DMS53 treated with DMSO at 0.1 percent for 48 hours (cell line): ENCODE measurements at regions not wholly inside any gene's neighbourhood (a gene's known extent, or its start where the extent isn't known, plus 50 kb on each side); places are given as distances from the start of the nearest gene placed in this dataset.
"Not testable (repeated sequence)": the region's sequence is repeated elsewhere in the genome, so short reads cannot be mapped to it uniquely, and the experiment has no call there.

Experiments
- DNase-seq: peaks from one replicate; lab custom pipeline; 2025; ENCODE audit not compliant: unreplicated experiment; lab: John Stamatoyannopoulos, UW

DNA sequence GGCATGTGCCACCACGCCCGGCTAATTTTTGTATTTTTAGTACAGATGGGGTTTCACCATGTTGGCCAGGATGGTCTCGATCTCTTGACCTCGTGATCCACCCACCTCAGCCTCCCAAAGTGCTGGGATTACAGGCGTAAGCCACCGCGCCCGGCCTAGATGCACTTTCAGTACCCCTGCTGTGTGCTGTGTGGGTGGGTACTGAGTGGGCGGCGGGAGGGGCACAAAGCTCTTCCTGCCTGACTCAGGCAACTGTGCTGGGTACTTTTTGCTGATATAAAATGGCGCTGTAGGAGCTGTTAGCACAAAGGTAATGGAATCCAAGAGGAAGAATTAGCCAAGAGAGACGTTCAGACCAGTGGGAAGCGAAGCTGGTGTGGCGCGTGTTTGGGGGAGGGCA, 79.6 kb upstream of the HES1 start:
- DNase-seq: not testable (repeated sequence)

DNA sequence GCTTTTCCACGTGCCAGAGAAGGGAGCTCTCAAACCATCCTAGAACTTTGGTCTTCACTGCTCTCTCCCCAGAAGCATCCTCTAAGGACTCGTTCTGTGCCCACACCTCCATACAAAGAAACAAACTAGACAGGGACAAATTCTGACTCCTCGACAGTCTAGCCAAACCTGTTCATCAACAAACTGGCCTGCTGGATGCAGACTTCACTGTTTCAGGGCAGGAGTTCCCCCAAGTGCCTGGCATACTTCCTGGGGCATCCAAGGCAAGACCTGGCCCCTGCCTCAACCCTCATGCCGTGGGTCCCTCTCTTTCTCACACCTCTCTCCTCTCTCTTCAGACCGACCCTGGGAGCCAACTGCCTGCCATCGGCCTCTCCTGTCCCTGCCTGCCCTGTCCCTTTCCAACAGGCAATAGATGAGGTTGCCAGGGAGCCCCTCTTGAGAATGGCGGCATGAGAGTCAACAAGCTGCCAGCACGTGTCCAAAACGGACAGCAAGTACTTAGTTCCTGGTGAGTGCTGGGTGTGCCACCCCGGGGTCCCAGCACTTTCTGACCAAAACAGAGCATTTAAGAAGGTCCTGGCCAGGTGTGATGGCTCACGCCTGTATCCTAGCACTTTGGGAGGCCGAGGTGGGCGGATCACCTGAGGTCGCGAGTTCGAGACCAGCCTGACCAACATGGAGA, 79.1 kb upstream of the HES1 start:
- DNase-seq: peak; percentile 7

DNA sequence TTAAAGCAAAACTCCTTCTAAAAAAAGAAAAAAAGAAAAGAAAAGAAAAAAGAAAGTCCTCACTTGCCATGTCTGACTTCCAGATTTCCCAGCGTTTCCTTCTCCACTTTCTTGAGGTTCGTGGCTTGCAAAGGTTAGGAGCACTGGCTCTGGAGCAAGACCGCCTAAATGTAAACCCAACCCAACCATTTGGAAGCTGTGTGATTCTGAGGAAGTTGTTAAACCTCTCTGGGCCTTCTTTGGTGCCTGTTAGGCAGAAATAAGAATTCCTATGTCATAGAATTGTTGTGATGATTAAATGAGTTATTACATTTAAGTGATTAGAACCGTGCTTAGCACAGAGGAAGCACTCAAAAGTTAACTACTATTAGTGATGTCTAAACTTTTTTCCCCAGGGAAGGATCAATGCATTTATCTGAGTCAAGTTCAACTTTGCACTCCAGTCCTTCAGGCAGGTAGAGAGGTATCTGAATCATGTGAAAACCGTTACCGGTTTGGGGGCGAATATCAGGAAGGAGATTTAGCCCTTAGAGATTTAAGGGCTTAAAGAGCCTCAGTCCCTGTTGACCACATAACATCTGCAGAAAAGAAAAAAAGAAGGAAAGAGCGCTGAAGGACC, 78.3 kb upstream of the HES1 start:
- DNase-seq: no peak

DNA sequence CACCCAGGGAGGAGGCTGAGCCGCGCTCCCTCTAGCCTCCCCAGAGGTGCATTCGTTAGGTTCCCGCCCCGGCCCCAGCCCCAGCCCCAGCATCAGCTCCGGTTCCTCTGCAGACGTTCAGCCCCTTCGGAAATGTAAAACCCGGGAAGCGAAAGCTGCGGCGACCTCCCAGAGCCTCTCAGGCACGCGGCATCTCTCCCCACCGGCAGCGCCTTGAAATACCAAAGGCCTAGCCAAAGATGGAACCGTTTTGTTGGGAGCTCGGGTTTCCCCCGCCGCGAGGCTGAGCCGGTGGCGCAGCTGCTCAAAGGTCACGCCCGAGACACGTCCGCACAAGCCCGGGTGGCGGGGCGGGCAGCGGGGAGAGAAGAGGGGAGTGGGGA, 77.8 kb upstream of the HES1 start:
- DNase-seq: peak; percentile 10

DNA sequence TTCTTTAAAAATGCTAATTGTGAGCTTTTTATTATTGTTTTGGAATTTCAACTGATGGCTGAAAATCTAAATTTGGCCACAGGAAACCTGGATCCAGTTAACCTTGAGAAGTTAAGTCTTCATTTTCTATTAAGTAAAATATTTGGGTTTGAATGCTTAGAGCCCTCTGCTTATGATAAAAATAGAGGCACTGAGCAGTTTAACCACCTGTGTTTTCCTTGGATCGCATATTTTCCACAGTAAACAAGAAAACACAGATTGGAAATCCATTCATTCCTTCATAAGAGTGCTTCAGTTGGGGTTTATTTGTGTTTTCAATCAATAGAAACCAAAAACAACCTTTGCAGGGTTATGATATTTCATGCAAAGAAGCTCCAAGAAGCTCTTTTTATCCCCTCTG, 77.2 kb upstream of the HES1 start:
- no peak for DNase-seq

DNA sequence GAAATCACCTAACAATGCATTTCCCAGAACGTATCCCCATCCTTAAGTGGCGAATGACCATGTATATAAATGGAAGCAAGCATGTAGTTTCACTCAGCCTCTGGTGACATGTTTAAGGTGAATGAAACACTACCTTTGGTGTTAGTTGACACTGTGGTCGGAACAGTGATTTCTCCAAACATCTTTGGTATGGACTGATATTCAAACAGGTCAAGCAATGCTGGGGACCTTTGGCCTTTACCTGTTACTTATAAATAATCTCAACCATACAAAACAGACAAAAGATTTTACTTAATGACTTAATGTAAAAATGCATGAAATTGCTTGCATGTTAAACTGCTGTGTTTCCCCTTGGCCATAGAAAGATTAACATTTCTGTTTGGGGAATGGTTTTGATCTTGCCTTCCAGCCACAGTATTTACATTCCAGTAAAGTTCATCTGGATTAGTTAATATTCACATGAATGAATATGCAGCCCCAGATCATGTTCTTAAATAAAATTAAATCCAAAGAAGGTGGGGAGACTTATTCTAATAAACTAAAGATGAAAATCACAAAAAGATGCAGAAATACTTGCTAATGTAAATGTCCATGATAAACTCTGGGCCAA, 74.4 kb upstream of the HES1 start:
- DNase-seq: no peak

DNA sequence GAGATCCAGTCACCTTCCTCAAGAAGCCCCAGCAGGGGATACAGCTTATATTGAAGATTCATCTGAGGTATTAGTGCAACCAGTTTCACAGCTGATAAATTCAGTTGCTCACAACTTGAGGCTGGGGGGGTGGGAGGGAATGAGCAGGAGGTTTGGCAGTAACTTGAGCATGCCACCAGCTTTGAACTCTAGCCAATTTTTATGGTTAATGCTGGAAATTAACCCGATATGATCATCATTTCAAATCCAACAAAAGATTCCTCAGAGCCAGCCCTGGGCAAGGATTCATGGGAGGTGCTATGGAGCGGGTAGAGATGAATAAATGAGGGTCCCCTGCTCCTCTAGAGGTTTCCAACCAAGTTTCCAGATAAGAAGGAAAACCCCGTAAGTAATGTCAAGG, 73.1 kb upstream of the HES1 start:
- DNase-seq: no peak

DNA sequence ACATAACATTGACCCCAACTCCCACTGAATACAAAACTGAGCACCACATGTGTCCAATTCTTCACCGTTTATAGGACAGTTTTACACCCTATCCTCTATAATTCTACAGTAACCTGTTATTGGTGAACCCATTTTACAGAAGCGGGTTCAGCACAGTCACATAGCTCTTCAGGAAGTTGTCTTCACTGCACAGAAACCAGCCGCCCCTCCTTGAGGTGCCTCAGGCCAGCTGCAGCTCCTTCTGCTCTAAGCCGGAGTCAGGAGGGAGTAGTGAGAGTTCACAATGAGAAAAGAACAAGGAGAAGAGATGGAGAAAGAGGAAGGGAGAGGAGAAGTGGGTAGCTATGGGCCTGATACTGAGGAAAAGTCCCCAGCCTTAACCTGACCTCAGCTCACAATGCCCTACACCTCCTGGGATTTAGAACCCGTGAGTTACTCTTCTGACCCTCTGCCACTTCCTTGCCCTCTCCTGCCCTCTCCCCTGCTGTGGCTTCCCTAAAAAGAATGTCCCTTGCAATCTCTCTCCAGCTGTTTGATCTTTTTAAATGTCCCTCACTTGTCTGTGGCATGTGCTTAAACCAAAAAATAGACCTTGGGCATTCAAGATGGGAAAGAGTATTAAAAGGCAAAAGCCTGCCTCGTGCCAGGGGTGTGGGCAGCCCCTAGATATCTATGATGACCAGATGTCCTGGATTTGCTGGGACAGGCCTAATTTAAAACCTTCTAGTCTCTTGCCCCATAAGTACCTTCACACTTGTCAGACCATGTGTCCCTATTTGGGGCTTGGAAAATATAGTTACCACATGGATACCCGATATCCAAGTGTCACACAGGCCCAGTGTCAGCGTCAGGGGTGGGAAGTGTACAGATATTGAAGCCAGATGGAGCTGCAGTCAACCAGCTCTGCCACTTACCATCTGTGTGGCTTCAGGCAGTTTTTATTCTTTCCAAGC, 71.3 kb upstream of the HES1 start:
- DNase-seq: no peak

DNA sequence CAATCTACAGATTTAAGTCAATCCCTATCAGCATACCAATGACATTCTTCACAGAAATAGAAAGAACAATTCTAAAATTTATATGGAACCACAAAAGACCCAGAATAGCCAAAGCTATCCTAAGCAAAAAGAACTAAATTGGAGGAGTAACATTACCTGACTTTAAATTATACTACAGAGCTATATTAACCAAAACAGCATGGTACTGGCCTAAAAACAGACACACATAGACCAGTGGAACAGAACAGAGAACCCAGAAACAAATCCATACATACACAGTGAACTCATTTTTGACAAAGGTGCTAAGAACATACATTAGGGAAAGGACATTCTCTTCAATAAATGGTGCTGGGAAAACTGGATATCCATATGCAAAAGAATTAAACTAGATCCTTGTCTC, 68.6 kb upstream of the HES1 start:
- DNase-seq: not testable (repeated sequence)

DNA sequence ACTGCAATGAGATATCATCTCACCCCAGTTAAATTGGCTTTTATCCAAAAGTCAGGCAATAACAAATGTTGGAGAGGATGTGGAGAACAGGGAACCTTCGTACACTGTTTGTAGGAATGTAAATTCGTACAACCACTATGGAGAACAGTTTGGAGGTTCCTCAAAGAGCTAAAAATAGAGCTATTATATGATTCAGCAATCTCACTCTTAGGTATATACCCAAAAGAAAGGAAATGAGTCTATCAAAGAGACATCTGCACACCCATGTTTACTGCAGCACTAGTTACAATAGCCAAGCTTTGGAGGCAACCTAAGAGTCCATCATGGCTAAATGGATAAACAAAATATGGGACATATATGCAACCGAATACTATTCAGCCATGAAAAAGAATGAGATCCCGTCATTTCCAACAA, 68.0 kb upstream of the HES1 start:
- DNase-seq: no peak

DNA sequence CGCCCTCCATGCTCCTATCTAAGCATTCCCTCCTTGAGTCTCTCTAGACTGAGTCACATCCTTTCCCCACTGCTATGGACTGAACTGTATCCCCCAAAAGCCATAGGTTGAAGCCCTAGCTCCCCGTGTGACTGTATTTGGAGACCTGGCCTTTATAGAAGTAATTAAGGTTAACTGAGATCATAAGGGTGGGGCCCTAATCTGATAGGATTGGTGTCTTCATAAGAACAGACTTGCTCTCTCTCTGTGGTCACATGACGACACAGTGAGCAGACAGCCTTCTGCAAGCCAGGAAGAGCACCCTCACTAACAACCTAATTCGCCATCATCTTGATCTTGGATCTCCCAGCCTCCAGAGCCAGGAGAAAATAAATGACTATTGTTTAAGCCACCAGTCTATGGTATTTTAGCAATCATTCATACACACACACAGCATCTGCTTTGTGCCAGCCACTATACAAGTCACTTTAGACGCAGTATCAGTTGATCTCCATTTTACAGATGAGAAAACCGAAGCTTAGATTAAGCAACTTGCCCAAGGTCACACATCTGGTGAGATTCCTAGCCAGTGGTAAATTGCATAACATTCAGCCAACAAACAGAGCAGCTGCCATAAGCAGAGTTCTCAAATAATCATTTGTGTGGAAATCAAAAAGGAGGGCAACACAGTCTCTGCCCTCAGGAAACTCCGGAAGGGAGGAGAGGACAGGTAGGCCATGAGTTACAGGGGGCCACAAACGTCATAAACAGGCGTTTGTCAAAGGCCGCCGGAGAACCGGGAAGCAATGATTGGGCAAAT, 66.3 kb upstream of the HES1 start:
- DNase-seq: no peak

DNA sequence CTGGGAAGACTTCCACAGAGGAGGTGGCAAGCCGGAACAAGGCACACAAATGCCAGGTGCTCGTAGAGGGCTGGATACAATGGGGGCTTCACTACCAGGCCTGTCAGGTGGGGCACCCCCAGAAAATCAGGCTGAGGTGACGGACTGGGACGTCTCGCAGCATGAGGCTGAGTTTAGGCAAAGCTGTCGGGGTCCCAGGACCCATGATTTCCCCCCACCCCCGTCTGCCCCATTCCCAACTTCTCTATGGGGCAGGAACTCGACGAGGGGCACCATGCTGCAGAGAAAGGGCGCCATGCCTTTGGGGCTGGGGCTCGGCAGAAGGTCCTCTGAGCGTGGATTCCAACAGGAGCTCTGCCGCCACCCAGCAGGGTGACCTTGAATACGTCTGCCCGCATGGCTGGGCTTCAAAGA, 65.7 kb upstream of the HES1 start:
- no peak for DNase-seq

DNA sequence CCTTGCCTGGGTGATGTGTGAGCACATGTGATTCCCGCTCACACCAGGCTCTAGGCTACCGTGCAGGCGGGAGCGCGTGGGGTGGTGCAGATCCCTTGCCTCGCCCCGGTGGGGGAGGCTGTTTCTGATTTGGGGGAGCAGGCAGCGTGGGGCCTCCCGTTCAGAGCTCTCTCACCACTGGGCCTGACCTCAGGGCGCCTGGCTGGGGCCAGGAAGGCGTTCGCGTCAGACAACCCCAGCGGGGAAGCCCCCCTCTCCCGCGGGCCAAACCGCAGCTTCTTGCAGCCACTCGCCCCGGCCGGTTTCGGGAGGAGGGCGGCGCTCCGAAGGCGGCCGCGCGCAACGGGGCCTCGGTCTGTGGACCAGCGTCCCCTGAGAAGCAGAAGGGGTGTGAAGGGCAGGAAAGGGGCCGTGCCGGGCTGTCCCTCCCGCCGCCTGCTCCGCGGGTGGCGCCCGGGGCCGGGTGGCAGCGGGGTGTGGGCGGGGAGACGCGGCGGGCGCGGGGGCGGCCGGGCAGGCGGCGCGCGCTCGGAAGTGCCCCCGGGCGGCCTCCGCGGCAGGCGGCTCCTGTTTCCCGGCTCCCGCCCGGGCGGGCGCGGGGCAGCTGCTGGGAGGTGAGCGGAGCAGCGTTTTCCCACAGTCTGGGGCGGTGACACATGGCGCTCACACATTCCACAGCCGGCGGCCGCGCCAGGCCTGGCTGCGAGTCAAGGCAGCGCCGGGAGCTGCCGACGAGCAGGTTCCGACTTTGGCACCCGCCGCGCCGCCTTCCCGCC, 65.1 kb upstream of the HES1 start:
- peak; percentile 60 for DNase-seq

DNA sequence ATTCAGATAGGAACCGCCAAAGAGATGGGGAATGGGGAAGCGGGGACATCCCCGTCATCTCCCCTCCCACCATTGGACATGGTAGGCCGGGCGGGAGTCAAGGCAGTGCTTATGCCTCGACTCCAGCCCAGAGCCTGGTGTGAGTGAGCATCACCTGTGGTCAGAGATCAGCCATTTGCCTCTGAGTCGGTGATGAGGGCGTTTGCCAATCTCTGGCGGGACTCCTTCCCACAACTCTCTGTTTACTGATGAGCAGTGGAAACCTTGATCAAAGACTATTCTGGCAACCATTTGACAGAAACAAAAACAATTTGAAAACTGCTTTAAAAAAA, 63.9 kb upstream of the HES1 start:
- no peak for DNase-seq

DNA sequence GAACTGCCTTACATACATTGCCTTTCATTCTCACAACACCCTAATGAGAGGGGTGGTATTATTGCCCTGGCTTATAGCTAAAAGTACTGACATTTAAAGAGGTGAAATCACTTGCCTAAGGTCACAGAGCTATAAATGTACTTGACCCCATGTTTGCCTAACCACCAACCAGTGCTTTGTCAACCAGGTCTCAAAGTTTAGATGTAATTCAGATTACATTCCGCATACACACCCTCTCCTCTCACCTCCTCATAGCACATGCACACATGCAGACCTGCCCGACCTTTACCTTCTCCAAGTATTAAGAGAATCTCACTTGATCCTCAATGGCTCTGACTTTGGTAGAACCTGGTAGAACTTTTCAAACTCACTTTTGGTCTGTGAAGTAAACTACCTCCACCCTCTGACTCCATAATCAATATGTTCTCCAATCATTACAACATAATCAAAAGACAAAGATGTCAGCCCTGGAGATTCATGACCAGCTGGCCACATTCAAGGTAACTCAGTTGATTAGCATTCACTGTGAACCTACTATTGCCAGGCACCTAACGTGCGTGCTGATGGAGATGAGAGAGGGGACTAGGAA, 63.2 kb upstream of the HES1 start:
- no peak for DNase-seq

DNA sequence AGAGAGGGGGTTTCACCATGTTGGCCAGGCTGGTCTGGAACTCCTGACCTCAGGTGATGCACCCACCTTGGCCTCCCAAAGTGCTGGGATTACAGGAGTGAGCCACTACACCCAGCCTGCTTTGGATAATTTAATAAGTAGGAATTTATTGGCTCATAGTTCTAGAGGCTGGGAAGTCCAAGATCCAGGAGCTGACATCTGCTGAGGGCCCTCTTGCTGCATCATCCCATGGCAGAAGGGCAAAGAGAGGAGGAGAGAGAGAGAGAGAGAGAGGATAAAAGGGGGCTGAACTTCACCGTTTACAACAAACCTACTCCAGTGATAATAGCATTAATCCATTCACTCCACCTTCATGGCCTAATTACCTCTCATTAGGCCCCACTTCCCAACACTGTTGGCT, 62.0 kb upstream of the HES1 start:
- DNase-seq: no peak

DNA sequence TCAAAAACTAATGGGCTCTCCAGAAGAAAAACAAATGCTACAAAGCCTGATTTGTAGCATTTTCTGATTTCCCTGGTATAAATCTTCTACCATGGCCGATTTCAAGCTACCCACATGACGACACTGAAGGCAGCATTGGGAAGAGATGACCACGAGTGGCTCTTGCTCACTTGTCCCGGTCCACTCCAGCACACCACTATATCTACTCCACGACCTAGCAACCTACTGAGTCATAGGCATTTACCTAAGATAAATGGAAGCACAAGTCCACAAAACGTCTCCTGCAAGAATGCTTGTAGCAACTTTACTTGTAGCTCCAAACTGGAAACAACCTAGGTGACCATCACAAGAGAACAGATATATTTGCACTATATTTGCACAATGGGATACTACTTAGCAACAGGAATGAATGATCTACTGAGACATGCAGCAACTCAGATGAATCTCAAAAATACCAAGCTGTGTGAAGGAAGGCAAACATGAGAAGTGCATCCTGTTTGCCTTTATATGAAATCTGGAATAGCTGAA, 60.8 kb upstream of the HES1 start:
- no peak for DNase-seq

DNA sequence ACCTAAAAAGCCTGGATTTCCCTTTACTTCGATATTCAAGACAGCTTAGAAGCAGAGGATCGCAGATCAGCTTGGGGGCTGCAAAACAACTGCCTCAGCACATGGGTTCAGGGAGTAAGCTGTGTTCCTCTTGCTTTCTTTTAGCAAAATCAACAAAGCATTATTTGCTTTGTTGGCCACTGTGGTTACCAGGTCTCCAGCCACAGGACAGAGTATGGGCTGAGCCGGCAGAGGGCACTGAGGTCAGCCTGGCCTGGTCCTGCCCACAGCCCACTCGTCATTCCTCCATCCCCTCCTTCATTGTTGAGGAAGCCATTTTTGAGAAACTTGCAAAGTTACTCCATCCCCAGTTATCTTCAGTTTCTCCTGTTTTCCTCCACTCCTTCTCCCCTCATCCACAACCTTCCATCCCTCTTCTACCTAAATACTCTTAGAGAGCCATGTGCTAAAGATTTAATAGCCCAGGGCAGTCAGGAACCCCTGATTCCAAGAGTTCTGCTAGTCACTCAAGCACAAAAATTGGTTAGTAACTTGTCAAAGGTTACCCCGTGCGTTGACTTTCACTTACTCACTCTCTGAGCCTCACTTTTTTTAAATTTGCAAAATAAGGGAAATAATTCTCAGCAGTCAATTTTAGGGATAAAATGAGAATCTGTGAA, 60.0 kb upstream of the HES1 start:
- no peak for DNase-seq

DNA sequence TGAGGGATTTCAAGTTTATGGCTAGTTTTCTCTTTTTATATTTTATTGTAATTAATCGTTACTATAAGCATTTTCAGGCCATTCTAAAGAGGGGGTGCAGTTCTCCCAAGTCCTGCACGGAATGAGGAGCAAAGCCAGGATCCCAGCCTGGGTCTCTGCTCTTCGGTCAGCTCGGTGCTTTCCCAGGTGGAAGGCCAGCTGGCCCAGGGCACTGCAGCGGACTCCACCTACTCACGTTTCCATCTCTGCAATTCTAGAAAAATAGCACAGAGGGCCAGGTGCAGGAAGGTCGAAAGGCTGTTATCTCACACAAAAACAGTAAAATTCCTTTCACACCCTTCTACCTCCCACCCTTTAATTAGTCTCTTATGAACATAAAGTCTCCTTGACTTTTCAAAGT, 59.5 kb upstream of the HES1 start:
- DNase-seq: no peak
